ENCODE measurements at regions not wholly inside any gene's neighbourhood (a gene's known extent, or its start where the extent isn't known, plus 50 kb on each side); places are given as distances from the start of the nearest gene placed in this dataset.

GRCh38 chr4:3364634-3365314, 72.0 kb downstream of the RGS12 start:
- no peak for TF ChIP-seq EP300 (IDR thresholded peaks at IDR 0.05)
- TF ChIP-seq CTCF (IDR thresholded peaks at IDR 0.05), result no peak

Data from upper lobe of left lung (tissue), 4 donors.